ENCODE measurements at regions not wholly inside any gene's neighbourhood (a gene's known extent, or its start where the extent isn't known, plus 50 kb on each side); places are given as distances from the start of the nearest gene placed in this dataset.

- Histone ChIP-seq H3K9me3 (ENCODE audit: low read length) (no peaks in the 10 kb centered on the region), H3K9ac (ENCODE audit: low read length) (no peak overlapping the region), H3K9me2 (ENCODE audit: insufficient read depth, low read length) (no peaks in the 10 kb centered on the region), H3K36me3 (ENCODE audit: insufficient read depth, low read length) (no peaks in the 10 kb centered on the region), H3K79me2 (replicated peaks; ENCODE audit: insufficient read depth, low read length) (no peaks in the 10 kb centered on the region), H3K27ac (ENCODE audit: low read length) (no peak overlapping the region), H4K20me1 (ENCODE audit: insufficient read depth) (no peaks in the 10 kb centered on the region), H3F3A (ENCODE audit: insufficient read depth, low read length, poor library complexity, severe bottlenecking) (no peaks in the 10 kb centered on the region), H2AFZ (ENCODE audit: low read depth, low read length) (no peak overlapping the region), H3K27me3 (ENCODE audit: insufficient read depth, low read depth, low read length) (no peaks in the 10 kb centered on the region), H3K4me3 (ENCODE audit: low read length) (no peak overlapping the region), H3K4me2 (ENCODE audit: low read length) (no peak overlapping the region)
- no peak for TF ChIP-seq EZH2 (IDR thresholded peaks at IDR 0.05; ENCODE audit: borderline replicate concordance, insufficient read depth, low read length, poor library complexity, severe bottlenecking)
- TF ChIP-seq SMC3 (conservative IDR thresholded peaks at IDR 0.05; ENCODE audit: poor library complexity), result no peak
- no peak for TF ChIP-seq REST (IDR thresholded peaks at IDR 0.05; ENCODE audit: borderline replicate concordance)
- TF ChIP-seq MXI1 (conservative IDR thresholded peaks at IDR 0.05; ENCODE audit: poor library complexity, severe bottlenecking), result no peak
- no peak for TF ChIP-seq RAD21 (conservative IDR thresholded peaks at IDR 0.05)
- no peak for TF ChIP-seq TAF1 (IDR thresholded peaks at IDR 0.05; ENCODE audit: low read depth)
- no peak for TF ChIP-seq CTCF (IDR thresholded peaks at IDR 0.05; ENCODE audit: poor library complexity, severe bottlenecking)
- TF ChIP-seq EP300 (conservative IDR thresholded peaks at IDR 0.05; ENCODE audit: poor library complexity, severe bottlenecking), result no peak
- no peak for TF ChIP-seq POLR2AphosphoS5 (IDR thresholded peaks at IDR 0.05)
Measured at GRCh38 chr1:100794748-100795645, 75.5 kb downstream of the VCAM1 start.

GRCh38 chr1:100795646-100795985 is 76.1 kb downstream of the VCAM1 start:
- TF ChIP-seq SMC3 (conservative IDR thresholded peaks at IDR 0.05; ENCODE audit: poor library complexity) (no peak), CTCF (IDR thresholded peaks at IDR 0.05; ENCODE audit: poor library complexity, severe bottlenecking) (no peak), EP300 (conservative IDR thresholded peaks at IDR 0.05; ENCODE audit: poor library complexity, severe bottlenecking) (no peak), POLR2AphosphoS5 (IDR thresholded peaks at IDR 0.05) (no peak), REST (IDR thresholded peaks at IDR 0.05; ENCODE audit: borderline replicate concordance) (no peak), EZH2 (IDR thresholded peaks at IDR 0.05; ENCODE audit: borderline replicate concordance, insufficient read depth, low read length, poor library complexity, severe bottlenecking) (no peak), TAF1 (IDR thresholded peaks at IDR 0.05; ENCODE audit: low read depth) (no peak), RAD21 (conservative IDR thresholded peaks at IDR 0.05) (no peak), MXI1 (conservative IDR thresholded peaks at IDR 0.05; ENCODE audit: poor library complexity, severe bottlenecking) (no peak)
- Histone ChIP-seq H3K9me2 (ENCODE audit: insufficient read depth, low read length) (no peaks in the 10 kb centered on the region), H3K4me2 (ENCODE audit: low read length) (no peak overlapping the region), H4K20me1 (ENCODE audit: insufficient read depth) (no peaks in the 10 kb centered on the region), H3K4me3 (ENCODE audit: low read length) (no peak overlapping the region), H3K9me3 (ENCODE audit: low read length) (no peaks in the 10 kb centered on the region), H3K9ac (ENCODE audit: low read length) (no peak overlapping the region), H3F3A (ENCODE audit: insufficient read depth, low read length, poor library complexity, severe bottlenecking) (no peaks in the 10 kb centered on the region), H3K79me2 (replicated peaks; ENCODE audit: insufficient read depth, low read length) (no peaks in the 10 kb centered on the region), H2AFZ (ENCODE audit: low read depth, low read length) (no peak overlapping the region), H3K27ac (ENCODE audit: low read length) (no peak overlapping the region), H3K27me3 (ENCODE audit: insufficient read depth, low read depth, low read length) (no peaks in the 10 kb centered on the region), H3K36me3 (ENCODE audit: insufficient read depth, low read length) (no peaks in the 10 kb centered on the region)

Data from neural cell (in vitro differentiated cells).